MM.1S (cell line): ENCODE measurements at regions not wholly inside any gene's neighbourhood (a gene's known extent, or its start where the extent isn't known, plus 50 kb on each side); places are given as distances from the start of the nearest gene placed in this dataset.

ENCODE experiments used
- CTCF ChIP-seq: fragments of 300-600 bp; sonication (generic); IDR thresholded peaks from 2 replicates; pipeline ENCODE4 v1.5.1; 2016; ENCODE audit warnings: antibody characterized with exemption, low read length, mixed read lengths
- EZH2 ChIP-seq: fragments of 300-600 bp; sonication (generic); optimal IDR thresholded peaks from 2 replicates; pipeline ENCODE3; 2017; ENCODE audit warnings: low read depth, mild to moderate bottlenecking, antibody characterized with exemption, low read length, mixed read lengths
- EZH2phosphoT487 ChIP-seq: fragments of 300-600 bp; sonication (generic); IDR thresholded peaks from 2 replicates; pipeline ENCODE4 v1.6.1; 2018; ENCODE audit warnings: antibody characterized with exemption, low read length

- TF ChIP-seq CTCF (no peak), EZH2 (no peak), EZH2phosphoT487 (no peak)
These were observed 175.3 kb downstream of the NPIPB11 start for GRCh38 chr16:29231244-29231643.
